GM12878 (cell line): ENCODE measurements at regions not wholly inside any gene's neighbourhood (a gene's known extent, or its start where the extent isn't known, plus 50 kb on each side); places are given as distances from the start of the nearest gene placed in this dataset.

Experiments used
- ATAC-seq: fragments of 200-7000 bp; cut with Tn5 transposase; 3 replicates; pipeline ENCODE4 v1.9.1; 2020; ENCODE audit warnings: mild to moderate bottlenecking, moderate library complexity
- BruUV-seq: library from RNA; stranded (reverse); fragments of 400-500 nt; replicated peaks from 2 replicates; lab custom pipeline; 2021; lab: Mats Ljungman, UMichigan
- CTCF ChIA-PET: fragments of 300-600 bp; sonication (Branson Sonifier 250); formaldehyde crosslinking; extraction: SDS; loops from one replicate; lab custom pipeline; 2021; ENCODE audit warnings: inconsistent platforms; lab: Yijun Ruan, JAX
- POLR2A ChIA-PET: fragments of 350-600 bp; formaldehyde crosslinking; extraction: SDS; loops from one replicate; lab custom pipeline; 2021; ENCODE audit warnings: inconsistent platforms; lab: Charles Lee
- RAD21 ChIA-PET: fragments of 300-600 bp; sonication (Branson Sonifier 250); formaldehyde crosslinking; loops from one replicate; lab custom pipeline; 2023; ENCODE audit warnings: antibody characterized with exemption; ENCODE audit not compliant: unreplicated experiment; lab: Charles Lee
- SMC1A ChIA-PET: fragments of 300-600 bp; sonication (Branson Sonifier 250); formaldehyde crosslinking; loops from one replicate; lab custom pipeline; 2023; ENCODE audit not compliant: unreplicated experiment, uncharacterized antibody; lab: Charles Lee
- DNase-seq: peaks from one replicate; pipeline ENCODE4 v3.0.0-alpha.2; 2011; ENCODE audit warnings: low read depth, low spot score
- FAIRE-seq: peaks from 3 replicates; lab custom pipeline; 2011; peaks lifted over from hg19 to GRCh38; lab: Jason Lieb, UNC
- H2AFZ ChIP-seq: 2 replicates; pipeline ENCODE4 v1.6.0; 2011; ENCODE audit warnings: low read depth, low read length, control low read depth; ENCODE audit not compliant: control insufficient read depth
- H3K27ac ChIP-seq: 2 replicates; pipeline ENCODE4 v1.5.1; 2011; ENCODE audit warnings: control low read depth; ENCODE audit not compliant: control insufficient read depth, insufficient read depth
- H3K27me3 ChIP-seq, 2 experiments: replicated peaks in 1 of 2; 2 replicates each; pipeline versions ENCODE4 v1.6.0 to v1.6.1; 2011; ENCODE audit warnings: low read length in 1 of 2; ENCODE audit not compliant: control insufficient read depth in 2 of 2, insufficient read depth in 2 of 2
- H3K36me3 ChIP-seq, 2 experiments: 2 replicates each; pipeline ENCODE4 v1.5.1; 2011; ENCODE audit warnings: low read length in 1 of 2; ENCODE audit not compliant: control insufficient read depth in 2 of 2, insufficient read depth in 2 of 2
- H3K4me1 ChIP-seq: 2 replicates; pipeline ENCODE4 v1.6.1; 2011; ENCODE audit warnings: mild to moderate bottlenecking, low read length, moderate library complexity, mixed read lengths; ENCODE audit not compliant: control insufficient read depth, insufficient read depth
- H3K4me2 ChIP-seq: 2 replicates; pipeline ENCODE4 v1.6.0; 2011; ENCODE audit warnings: control low read depth; ENCODE audit not compliant: control insufficient read depth, insufficient read depth
- H3K4me3 ChIP-seq: fragments of 200-600 bp; sonication (generic); 2 replicates; pipeline ENCODE4 v1.5.1; 2016
- H3K79me2 ChIP-seq: 2 replicates; pipeline ENCODE4 v1.6.0; 2011; ENCODE audit warnings: low read length; ENCODE audit not compliant: control insufficient read depth, insufficient read depth
- H3K9ac ChIP-seq: 2 replicates; pipeline ENCODE4 v1.8.0; 2011; ENCODE audit warnings: low read length, control low read depth, mixed read lengths; ENCODE audit not compliant: control insufficient read depth, insufficient read depth
- H3K9me3 ChIP-seq: replicated peaks from 3 replicates; pipeline ENCODE4 v1.5.1; 2011; ENCODE audit warnings: mild to moderate bottlenecking, low read length; ENCODE audit not compliant: control insufficient read depth, insufficient read depth
- H4K20me1 ChIP-seq: 2 replicates; pipeline ENCODE4 v1.6.0; 2011; ENCODE audit not compliant: control insufficient read depth, insufficient read depth
- BHLHE40 ChIP-seq, 2 experiments: fragments of 450-650 bp in 1 of 2; IDR thresholded peaks; 2 replicates each; pipeline ENCODE4 v1.6.1; 2011 to 2017; ENCODE audit warnings: low read depth in 2 of 2, borderline replicate concordance in 1 of 2, improper control_type of control experiment in 1 of 2, low read length in 1 of 2, mild to moderate bottlenecking in 1 of 2
- BMI1 ChIP-seq: fragments of 450-650 bp; IDR thresholded peaks from 2 replicates; pipeline ENCODE4 v1.6.1; 2016; ENCODE audit warnings: mild to moderate bottlenecking, moderate library complexity, borderline replicate concordance
- CHD1 ChIP-seq: IDR thresholded peaks from 2 replicates; pipeline ENCODE4 v1.6.1; 2012; ENCODE audit warnings: low read depth, low read length, improper control_type of control experiment
- E2F8 ChIP-seq: fragments of 450-650 bp; IDR thresholded peaks from 2 replicates; pipeline ENCODE4 v1.6.1; 2018; ENCODE audit warnings: mild to moderate bottlenecking, low read depth, moderate library complexity; ENCODE audit not compliant: partially characterized antibody
- IRF3 ChIP-seq: fragments of 450-650 bp; IDR thresholded peaks from 2 replicates; pipeline ENCODE4 v1.6.1; 2014; ENCODE audit warnings: mild to moderate bottlenecking
- MXI1 ChIP-seq: fragments of 150-350 bp; IDR thresholded peaks from 2 replicates; pipeline ENCODE4 v1.6.1; 2011; ENCODE audit warnings: low read depth, mild to moderate bottlenecking, inconsistent platforms, low read length, improper control_type of control experiment
- NR2C1 ChIP-seq: fragments of 450-650 bp; IDR thresholded peaks from 2 replicates; pipeline ENCODE4 v1.6.1; 2017; ENCODE audit warnings: antibody characterized with exemption, mild to moderate bottlenecking, moderate library complexity
- POLR2A ChIP-seq: IDR thresholded peaks from 2 replicates; pipeline ENCODE4 v1.6.1; 2011; ENCODE audit warnings: low read depth, mild to moderate bottlenecking, low read length
- RAD51 ChIP-seq: fragments of 450-650 bp; IDR thresholded peaks from 2 replicates; pipeline ENCODE4 v1.6.1; 2016; ENCODE audit warnings: moderate library complexity, mild to moderate bottlenecking, inconsistent platforms
- WGBS: methylation state at CpG from one replicate; pipeline ENCODE4 v1.1.6; 2016; ENCODE audit warnings: low lambda C conversion rate; ENCODE audit not compliant: insufficient replicate concordance, insufficient coverage; ENCODE audit errors: missing lambda C conversion rate; 5-methylcytosine and 5-hydroxymethylcytosine counted together
- in situ Hi-C: fragments of 300-500 bp; cut with MboI; formaldehyde crosslinking; loops from 9 replicates; pipeline ENCODE4 v1.14.3; 2018; ENCODE audit warnings: mixed read lengths
- intact Hi-C: fragments of 100-400 bp; cut with micrococcal nuclease; formaldehyde crosslinking; loops from one replicate; pipeline ENCODE4 v1.14.2; 2022; ENCODE audit not compliant: unreplicated experiment
- TF ChIP-seq, protein P1 (sequence below), 3 experiments: IDR thresholded peaks in 2 of 3; conservative IDR thresholded peaks in 1 of 3; 2 replicates each; pipeline ENCODE4 v1.5.1; 2011; ENCODE audit warnings: low read depth in 3 of 3, low read length in 3 of 3, mild to moderate bottlenecking in 3 of 3, control low read depth in 2 of 3, moderate library complexity in 2 of 3, inconsistent platforms in 1 of 3, mixed read lengths in 1 of 3; ENCODE audit not compliant: control insufficient read depth in 2 of 3, insufficient read depth in 1 of 3; ENCODE audit errors: extremely low read depth in 1 of 3

DNA sequence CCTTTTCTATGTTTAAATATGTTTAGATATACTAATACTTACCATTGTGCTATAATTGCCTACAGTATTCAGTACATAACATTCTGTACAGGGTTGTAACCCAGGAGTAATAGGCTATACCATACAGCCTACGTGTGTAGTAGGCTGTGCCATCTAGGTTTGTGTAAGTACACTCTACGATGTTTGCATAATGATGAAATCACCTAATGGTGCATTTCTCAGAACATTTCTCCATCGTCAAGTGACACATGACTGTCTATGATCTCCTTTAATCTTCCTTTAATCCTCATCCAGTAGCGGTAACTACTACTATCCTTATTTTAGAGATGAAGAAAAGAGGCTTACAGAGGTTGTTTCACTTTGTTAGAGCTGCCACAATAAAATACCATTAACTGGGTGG lies 369.2 kb downstream of the PLK2 start (continued):
- TF ChIP-seq, protein P1, sequence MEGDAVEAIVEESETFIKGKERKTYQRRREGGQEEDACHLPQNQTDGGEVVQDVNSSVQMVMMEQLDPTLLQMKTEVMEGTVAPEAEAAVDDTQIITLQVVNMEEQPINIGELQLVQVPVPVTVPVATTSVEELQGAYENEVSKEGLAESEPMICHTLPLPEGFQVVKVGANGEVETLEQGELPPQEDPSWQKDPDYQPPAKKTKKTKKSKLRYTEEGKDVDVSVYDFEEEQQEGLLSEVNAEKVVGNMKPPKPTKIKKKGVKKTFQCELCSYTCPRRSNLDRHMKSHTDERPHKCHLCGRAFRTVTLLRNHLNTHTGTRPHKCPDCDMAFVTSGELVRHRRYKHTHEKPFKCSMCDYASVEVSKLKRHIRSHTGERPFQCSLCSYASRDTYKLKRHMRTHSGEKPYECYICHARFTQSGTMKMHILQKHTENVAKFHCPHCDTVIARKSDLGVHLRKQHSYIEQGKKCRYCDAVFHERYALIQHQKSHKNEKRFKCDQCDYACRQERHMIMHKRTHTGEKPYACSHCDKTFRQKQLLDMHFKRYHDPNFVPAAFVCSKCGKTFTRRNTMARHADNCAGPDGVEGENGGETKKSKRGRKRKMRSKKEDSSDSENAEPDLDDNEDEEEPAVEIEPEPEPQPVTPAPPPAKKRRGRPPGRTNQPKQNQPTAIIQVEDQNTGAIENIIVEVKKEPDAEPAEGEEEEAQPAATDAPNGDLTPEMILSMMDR (IDR thresholded peaks at IDR 0.05 in 2 of 3, conservative IDR thresholded peaks at IDR 0.05 in 1 of 3; ENCODE audit: control insufficient read depth in 2 of 3, extremely low read depth in 1 of 3, insufficient read depth in 1 of 3, low read depth in 3 of 3, low read length in 3 of 3): no peak

- Histone ChIP-seq H3K36me3 (no peaks in the 10 kb centered on the region), H3K27ac (no peak overlapping the region), H3K79me2 (no peaks in the 10 kb centered on the region), H3K9ac (no peak overlapping the region), H3K4me1 (no peaks in the 10 kb centered on the region), H2AFZ (no peak overlapping the region)
- no peak for FAIRE-seq
- BruUV-seq: no TSS peak
- no peak for ATAC-seq
- intact Hi-C loops: no loop called here
- POLR2A ChIA-PET: no interaction called here
- DNase-seq: no peak
- CTCF ChIA-PET: no interaction called here
- 52% methylated on average over 5 of the region's 5 CpGs for WGBS
- no peak for TF ChIP-seq BHLHE40 (IDR thresholded peaks at IDR 0.05; ENCODE audit: borderline replicate concordance in 1 of 2, low read depth in 2 of 2, low read length in 1 of 2)
- no peak for TF ChIP-seq BMI1
- TF ChIP-seq IRF3: no peak
- TF ChIP-seq POLR2A: no peak
- TF ChIP-seq E2F8: no peak
- no peak for TF ChIP-seq NR2C1
- TF ChIP-seq CHD1: no peak
- no peak for TF ChIP-seq MXI1
- TF ChIP-seq RAD51: no peak
- TF ChIP-seq, all 136 proteins: peak for 0
- no peaks in the 10 kb centered on the region for H3K9me3 ChIP-seq
- ChIA-PET SMC1A (no interaction called here), RAD21 (no interaction called here)
- H4K20me1 ChIP-seq: no peaks in the 10 kb centered on the region
- in situ Hi-C loops: no loop called here
- H3K27me3 ChIP-seq: no peaks in the 10 kb centered on the region
- no peak overlapping the region for H3K4me3 ChIP-seq
- no peak overlapping the region for H3K4me2 ChIP-seq
These were observed 370.9 kb downstream of the PLK2 start for GRCh38 chr5:58088941-58089340.
